D721Med (cell line): ENCODE measurements at regions not wholly inside any gene's neighbourhood (a gene's known extent, or its start where the extent isn't known, plus 50 kb on each side); places are given as distances from the start of the nearest gene placed in this dataset.
"Not testable (repeated sequence)": the region's sequence is repeated elsewhere in the genome, so short reads cannot be mapped to it uniquely, and the experiment has no call there.

Source experiments
- DNase-seq: peaks from one replicate; pipeline ENCODE4 v3.0.0; 2011; ENCODE audit warnings: low spot score; ENCODE audit not compliant: insufficient read length
- FAIRE-seq: peaks from 2 replicates; lab custom pipeline; 2011; peaks lifted over from hg19 to GRCh38; lab: Jason Lieb, UNC
- TF ChIP-seq, protein P1 (sequence below): IDR thresholded peaks from 2 replicates; pipeline ENCODE4 v1.5.1; 2012; ENCODE audit warnings: mild to moderate bottlenecking, control low read depth; ENCODE audit not compliant: insufficient read depth; ENCODE audit errors: missing control alignments

DNA sequence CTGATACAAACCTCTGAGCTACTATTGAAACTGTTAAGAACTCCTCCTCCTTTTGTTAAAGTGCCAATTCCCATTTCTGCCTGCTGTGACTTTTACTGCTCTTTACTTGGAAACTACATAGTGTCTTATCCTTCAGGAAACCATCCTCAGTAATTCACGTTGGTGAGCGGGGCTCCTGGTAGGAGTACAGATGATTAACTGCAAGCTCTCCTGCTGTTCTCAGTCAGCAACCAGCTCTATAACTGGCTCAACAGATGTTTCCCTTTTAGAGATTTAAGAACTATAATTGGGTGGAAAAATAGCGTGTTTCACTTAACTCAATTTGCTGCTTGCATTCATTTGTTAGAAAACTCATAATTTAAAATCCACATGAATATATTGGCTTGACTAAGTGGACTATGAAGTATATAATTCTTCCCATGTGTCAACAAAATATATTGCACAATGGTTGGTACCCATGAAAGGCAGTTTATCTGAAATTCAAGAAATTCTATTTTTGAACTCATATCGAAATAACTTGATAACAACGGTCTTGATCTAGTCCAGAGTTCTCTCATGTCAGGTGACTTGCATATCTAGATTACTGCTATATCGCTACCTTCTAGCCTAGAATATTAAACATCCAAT, 574.0 kb downstream of the KCNT2 start:
- no peak for DNase-seq
- FAIRE-seq = peak; percentile 77
- TF ChIP-seq, protein P1, sequence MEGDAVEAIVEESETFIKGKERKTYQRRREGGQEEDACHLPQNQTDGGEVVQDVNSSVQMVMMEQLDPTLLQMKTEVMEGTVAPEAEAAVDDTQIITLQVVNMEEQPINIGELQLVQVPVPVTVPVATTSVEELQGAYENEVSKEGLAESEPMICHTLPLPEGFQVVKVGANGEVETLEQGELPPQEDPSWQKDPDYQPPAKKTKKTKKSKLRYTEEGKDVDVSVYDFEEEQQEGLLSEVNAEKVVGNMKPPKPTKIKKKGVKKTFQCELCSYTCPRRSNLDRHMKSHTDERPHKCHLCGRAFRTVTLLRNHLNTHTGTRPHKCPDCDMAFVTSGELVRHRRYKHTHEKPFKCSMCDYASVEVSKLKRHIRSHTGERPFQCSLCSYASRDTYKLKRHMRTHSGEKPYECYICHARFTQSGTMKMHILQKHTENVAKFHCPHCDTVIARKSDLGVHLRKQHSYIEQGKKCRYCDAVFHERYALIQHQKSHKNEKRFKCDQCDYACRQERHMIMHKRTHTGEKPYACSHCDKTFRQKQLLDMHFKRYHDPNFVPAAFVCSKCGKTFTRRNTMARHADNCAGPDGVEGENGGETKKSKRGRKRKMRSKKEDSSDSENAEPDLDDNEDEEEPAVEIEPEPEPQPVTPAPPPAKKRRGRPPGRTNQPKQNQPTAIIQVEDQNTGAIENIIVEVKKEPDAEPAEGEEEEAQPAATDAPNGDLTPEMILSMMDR = no peak

DNA sequence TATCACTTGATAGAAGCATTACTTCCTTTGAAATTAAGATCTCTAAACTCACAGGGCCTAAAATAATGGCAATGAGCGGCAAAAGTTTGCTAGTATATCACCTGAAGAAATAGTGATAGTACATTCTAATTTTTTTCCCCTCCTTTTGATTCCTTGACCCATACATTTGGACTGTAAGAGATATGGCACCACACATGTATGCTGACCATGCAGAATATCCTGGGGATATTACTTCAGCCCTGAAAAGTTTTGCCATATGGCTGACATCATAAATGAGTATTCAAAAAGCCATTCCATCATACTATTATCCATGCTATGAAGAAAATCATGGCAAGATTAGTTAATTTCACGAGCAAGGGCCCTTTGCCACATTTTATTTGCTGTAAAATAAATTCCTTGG, 576.9 kb downstream of the KCNT2 start:
- not testable (repeated sequence) for DNase-seq
- FAIRE-seq = peak; percentile 29

DNA sequence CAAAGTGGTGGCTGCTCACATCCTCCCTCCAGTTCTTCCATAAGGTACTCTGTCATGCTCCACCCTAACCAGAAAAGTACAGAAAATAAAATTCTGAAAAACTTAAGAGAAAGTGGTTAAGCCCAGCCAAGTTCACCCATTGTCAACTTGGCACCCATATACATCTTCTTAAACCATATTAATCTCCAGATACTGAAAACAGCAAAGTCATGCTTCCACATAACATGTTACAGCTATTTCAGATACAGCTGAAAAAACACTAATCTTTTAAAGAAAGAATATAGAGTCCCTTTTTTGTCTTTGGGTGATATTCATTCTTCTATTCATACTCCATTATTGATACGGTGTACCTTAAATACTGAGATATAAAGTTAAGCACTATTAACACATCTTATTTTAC, 577.8 kb downstream of the KCNT2 start:
- TF ChIP-seq, protein P1 = no peak
- FAIRE-seq = peak; percentile 70
- DNase-seq = no peak

DNA sequence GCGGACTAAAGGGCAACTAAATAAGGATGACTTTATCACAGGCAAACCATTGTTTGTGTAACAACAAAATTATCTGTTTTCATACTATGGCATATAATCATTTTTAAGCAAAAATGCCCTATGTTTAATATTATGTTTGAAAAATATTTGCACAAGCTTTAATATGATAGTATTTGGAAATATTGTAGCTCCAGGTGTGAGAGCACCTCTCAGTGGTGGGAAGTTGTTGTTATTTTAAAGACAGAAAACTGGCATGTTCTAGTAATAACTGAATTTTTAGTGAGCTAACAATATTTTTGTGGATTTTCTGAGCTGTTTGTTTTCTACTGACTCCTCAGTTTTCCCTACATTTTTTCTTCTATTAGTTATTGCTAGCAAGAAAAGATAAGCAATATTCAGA, 578.8 kb downstream of the KCNT2 start:
- no peak for FAIRE-seq
- no peak for DNase-seq
- TF ChIP-seq, protein P1 = no peak

DNA sequence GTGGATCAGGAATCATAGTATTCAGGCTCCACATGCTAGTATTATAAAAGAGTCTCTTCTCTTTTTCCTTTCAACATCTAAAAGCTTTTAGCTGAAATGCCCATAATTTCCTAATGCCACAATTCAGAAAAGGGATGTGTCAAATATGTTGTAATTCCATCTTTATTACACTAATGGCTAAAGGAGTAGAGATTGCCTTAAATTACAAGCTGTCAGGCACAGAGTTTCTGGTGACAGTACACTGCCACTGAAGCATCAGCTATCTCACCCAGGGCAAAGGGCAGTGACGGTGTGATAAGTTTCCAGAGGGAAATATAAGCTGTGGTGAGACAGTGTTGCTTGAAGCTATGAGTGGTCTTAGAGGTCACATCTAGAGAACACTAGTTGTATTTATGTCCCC, 581.1 kb downstream of the KCNT2 start:
- FAIRE-seq (no peak), DNase-seq (no peak)
- TF ChIP-seq, protein P1 = no peak

DNA sequence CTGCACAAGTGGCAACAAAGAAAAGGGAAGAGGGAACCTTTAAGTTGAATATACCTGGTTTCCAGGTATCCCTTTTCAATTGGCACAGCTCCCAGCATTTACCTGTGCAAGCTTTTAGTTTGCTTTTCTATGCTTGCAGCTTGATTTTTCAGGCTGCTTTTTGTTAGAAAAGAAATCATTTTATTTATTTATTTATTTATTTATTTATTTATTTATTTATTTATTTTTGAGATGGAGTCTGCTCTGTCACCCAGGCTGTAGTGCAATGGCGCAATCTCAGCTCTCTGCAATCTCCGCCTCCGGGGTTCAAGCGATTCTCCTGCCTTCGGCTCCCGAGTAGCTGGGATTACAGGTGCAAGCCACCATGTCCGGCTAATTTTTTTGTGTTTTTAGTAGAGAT, 587.1 kb downstream of the KCNT2 start:
- not testable (repeated sequence) for DNase-seq, FAIRE-seq

DNA sequence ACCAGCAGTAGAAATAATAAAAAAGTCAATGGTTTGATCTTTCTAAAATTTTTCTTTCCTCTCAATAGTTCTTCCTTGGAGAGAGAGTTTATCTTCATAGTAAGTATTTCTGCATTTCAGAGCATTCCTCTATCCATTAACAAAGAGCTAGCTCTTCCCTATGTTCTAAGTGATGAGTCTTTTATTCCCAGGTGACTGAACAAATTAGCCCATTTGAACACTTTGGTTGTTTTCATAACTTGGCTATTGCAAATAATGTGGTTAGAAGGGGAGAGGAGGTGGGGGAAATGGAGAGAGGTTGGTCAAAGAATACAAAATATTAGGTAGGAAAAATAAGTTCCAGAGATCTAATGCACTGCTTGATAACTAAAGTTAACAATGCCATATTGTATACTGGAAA, 598.9 kb downstream of the KCNT2 start:
- DNase-seq (no peak), FAIRE-seq (no peak)
- TF ChIP-seq, protein P1 = no peak

DNA sequence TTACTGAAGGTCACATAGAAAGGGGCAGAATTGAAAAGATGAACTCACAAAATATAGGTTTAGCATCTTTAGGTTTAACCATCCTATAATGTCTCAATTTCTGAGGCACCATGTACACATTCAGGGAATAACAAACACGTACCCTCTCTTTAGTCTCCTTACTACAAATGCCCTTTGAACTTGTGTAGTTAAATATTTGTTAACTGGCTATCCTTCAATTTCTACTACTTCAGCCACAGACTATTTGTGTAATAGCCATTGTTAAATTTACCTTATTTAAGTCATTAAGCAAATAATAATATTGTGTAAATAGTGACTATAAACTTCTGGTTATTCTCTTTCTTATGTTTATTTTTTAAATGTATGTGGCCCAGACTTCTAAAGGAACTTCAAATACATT, 600.5 kb downstream of the KCNT2 start:
- FAIRE-seq (no peak), DNase-seq (no peak)
- TF ChIP-seq, protein P1 = no peak
